ENCODE measurements at regions not wholly inside any gene's neighbourhood (a gene's known extent, or its start where the extent isn't known, plus 50 kb on each side); places are given as distances from the start of the nearest gene placed in this dataset.

DNA sequence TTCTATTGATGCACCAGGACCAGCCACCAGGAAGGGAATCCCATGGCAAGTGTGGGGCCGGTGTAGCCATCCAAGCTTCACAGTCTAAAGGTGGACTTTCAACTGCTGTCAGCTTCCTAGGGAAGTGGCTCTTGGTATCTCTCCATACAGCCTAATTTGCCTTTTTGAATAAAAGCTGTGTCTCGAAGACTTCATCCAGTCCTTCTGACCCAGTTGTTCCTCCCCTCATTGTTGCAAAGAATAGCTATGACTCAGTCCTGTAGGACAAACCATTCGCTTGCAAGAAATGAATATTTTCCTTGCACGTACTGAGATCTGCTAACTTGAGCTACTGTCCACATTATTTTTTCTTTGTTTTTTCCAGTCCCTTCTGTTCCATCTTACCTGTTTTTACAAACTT lies 145.1 kb upstream of the CTSO start:
- TF ChIP-seq POLR2AphosphoS5 (IDR thresholded peaks at IDR 0.05; ENCODE audit: borderline replicate concordance, low read depth, low read length), result no peak
- TF ChIP-seq EZH2 (IDR thresholded peaks at IDR 0.05), result no peak
